PC-3 (cell line): ENCODE measurements at regions not wholly inside any gene's neighbourhood (a gene's known extent, or its start where the extent isn't known, plus 50 kb on each side); places are given as distances from the start of the nearest gene placed in this dataset.

Experiments
- ATAC-seq: fragments of 200-7000 bp; cut with Tn5 transposase; 2 replicates; pipeline ENCODE4 v1.9.1; 2020; ENCODE audit warnings: mild to moderate bottlenecking, moderate library complexity
- BruUV-seq: library from RNA; stranded (reverse); fragments of 400-500 nt; replicated peaks from 2 replicates; lab custom pipeline; 2021; lab: Mats Ljungman, UMichigan
- CTCF ChIA-PET: fragments of 300-600 bp; sonication (Branson Sonifier 250); formaldehyde crosslinking; loops from one replicate; lab custom pipeline; 2022; ENCODE audit warnings: antibody characterized with exemption; lab: Charles Lee
- POLR2A ChIA-PET: fragments of 300-600 bp; sonication (Branson Sonifier 250); formaldehyde crosslinking; loops from one replicate; lab custom pipeline; 2022; ENCODE audit warnings: antibody characterized with exemption; ENCODE audit not compliant: unreplicated experiment; lab: Charles Lee
- DNase-seq: peaks from one replicate; pipeline ENCODE4 v3.0.0-alpha.2; 2015
- H2AFZ ChIP-seq: fragments of 300-600 bp; sonication (generic); 2 replicates; pipeline ENCODE4 v1.6.0; 2016; ENCODE audit warnings: antibody characterized with exemption, low read length
- H3F3A ChIP-seq: fragments of 300-600 bp; sonication (generic); one replicate; pipeline ENCODE4 v1.6.0; 2017; ENCODE audit warnings: antibody characterized with exemption, low read length, control low read depth, mild to moderate bottlenecking; ENCODE audit not compliant: unreplicated experiment
- H3K27ac ChIP-seq: fragments of 300-600 bp; sonication (generic); 2 replicates; pipeline ENCODE4 v1.5.1; 2016; ENCODE audit warnings: mild to moderate bottlenecking, low read length
- H3K27me3 ChIP-seq: fragments of 300-600 bp; sonication (generic); 2 replicates; pipeline ENCODE4 v1.6.1; 2016; ENCODE audit warnings: low read length, mixed read lengths
- H3K36me3 ChIP-seq: fragments of 300-600 bp; sonication (generic); 2 replicates; pipeline ENCODE4 v1.6.1; 2016; ENCODE audit warnings: low read depth, mixed run types, low read length, mixed read lengths
- H3K4me1 ChIP-seq: fragments of 300-600 bp; sonication (generic); 2 replicates; pipeline ENCODE4 v1.5.1; 2016; ENCODE audit warnings: low read length; ENCODE audit not compliant: insufficient read depth
- H3K4me2 ChIP-seq: fragments of 300-600 bp; sonication (generic); 2 replicates; pipeline ENCODE4 v1.6.0; 2016; ENCODE audit warnings: low read length
- H3K4me3 ChIP-seq: fragments of 300-600 bp; sonication (generic); 2 replicates; pipeline ENCODE4 v1.5.1; 2016; ENCODE audit warnings: mild to moderate bottlenecking, low read length, mixed read lengths
- H3K79me2 ChIP-seq: fragments of 300-600 bp; sonication (generic); 2 replicates; pipeline ENCODE4 v1.6.1; 2017; ENCODE audit warnings: low read length, mixed read lengths
- H3K9ac ChIP-seq: fragments of 300-600 bp; sonication (generic); 2 replicates; pipeline ENCODE4 v1.6.0; 2016; ENCODE audit warnings: mild to moderate bottlenecking, low read length
- H3K9me2 ChIP-seq: fragments of 300-600 bp; sonication (generic); replicated peaks from 2 replicates; pipeline ENCODE4 v1.6.1; 2016; ENCODE audit warnings: mixed run types, low read length, mixed read lengths
- H3K9me3 ChIP-seq: fragments of 300-600 bp; sonication (generic); 2 replicates; pipeline ENCODE4 v1.6.1; 2016; ENCODE audit warnings: low read length, mixed read lengths
- H4K20me1 ChIP-seq: fragments of 300-600 bp; sonication (generic); 2 replicates; pipeline ENCODE4 v1.6.1; 2016; ENCODE audit warnings: low read length, mixed read lengths
- EZH2 ChIP-seq: fragments of 300-600 bp; sonication (generic); IDR thresholded peaks from one replicate; pipeline ENCODE4 v1.6.1; 2017; ENCODE audit warnings: antibody characterized with exemption, mild to moderate bottlenecking, low read length; ENCODE audit not compliant: unreplicated experiment
- EZH2phosphoT487 ChIP-seq: fragments of 300-600 bp; sonication (generic); IDR thresholded peaks from 2 replicates; pipeline ENCODE4 v1.6.1; 2018; ENCODE audit warnings: mild to moderate bottlenecking, antibody characterized with exemption, low read length, borderline replicate concordance
- intact Hi-C: fragments of 100-400 bp; cut with micrococcal nuclease; formaldehyde crosslinking; loops from 2 replicates; pipeline ENCODE4 v1.9.0; 2023
- TF ChIP-seq, protein P1 (sequence below): fragments of 300-600 bp; sonication (generic); conservative IDR thresholded peaks from 2 replicates; pipeline ENCODE4 v1.5.1; 2017; ENCODE audit warnings: antibody characterized with exemption, low read depth, mild to moderate bottlenecking, low read length

DNA sequence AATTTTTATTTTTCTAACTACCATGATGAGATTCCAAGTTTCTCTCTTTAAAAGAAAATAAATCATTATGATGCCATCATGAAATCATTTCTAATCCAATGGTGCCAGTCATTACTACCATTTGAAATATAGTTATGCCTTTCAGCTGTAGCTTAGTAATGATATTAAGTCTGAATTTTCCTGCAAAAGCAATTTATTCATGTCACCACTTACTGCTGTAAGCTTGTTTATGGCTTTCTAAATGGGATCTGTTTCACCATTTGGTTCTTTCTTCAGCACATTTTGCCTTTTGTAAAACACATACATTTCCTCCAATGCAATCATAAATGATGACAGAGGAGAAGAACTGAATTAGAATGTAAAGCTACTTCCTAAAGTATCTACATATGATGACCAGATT lies 130.5 kb downstream of the SEM1 start:
- no peak overlapping the region for H3K9ac ChIP-seq
- H3K79me2 ChIP-seq = no peaks in the 10 kb centered on the region
- H3K36me3 ChIP-seq = no peaks in the 10 kb centered on the region
- no peak overlapping the region for H3K4me2 ChIP-seq
- no peak overlapping the region for H3K4me3 ChIP-seq
- H3K4me1 ChIP-seq = no peaks in the 10 kb centered on the region
- ChIA-PET CTCF (no interaction called here), POLR2A (no interaction called here)
- no peak overlapping the region for H3K27ac ChIP-seq
- no peaks in the 10 kb centered on the region for H3K9me3 ChIP-seq
- no TSS peak for BruUV-seq
- H3K9me2 ChIP-seq = no peaks in the 10 kb centered on the region
- no peak overlapping the region for H2AFZ ChIP-seq
- no peaks in the 10 kb centered on the region for H3K27me3 ChIP-seq
- no peak for DNase-seq
- TF ChIP-seq, protein P1, sequence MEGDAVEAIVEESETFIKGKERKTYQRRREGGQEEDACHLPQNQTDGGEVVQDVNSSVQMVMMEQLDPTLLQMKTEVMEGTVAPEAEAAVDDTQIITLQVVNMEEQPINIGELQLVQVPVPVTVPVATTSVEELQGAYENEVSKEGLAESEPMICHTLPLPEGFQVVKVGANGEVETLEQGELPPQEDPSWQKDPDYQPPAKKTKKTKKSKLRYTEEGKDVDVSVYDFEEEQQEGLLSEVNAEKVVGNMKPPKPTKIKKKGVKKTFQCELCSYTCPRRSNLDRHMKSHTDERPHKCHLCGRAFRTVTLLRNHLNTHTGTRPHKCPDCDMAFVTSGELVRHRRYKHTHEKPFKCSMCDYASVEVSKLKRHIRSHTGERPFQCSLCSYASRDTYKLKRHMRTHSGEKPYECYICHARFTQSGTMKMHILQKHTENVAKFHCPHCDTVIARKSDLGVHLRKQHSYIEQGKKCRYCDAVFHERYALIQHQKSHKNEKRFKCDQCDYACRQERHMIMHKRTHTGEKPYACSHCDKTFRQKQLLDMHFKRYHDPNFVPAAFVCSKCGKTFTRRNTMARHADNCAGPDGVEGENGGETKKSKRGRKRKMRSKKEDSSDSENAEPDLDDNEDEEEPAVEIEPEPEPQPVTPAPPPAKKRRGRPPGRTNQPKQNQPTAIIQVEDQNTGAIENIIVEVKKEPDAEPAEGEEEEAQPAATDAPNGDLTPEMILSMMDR = no peak
- TF ChIP-seq EZH2 (no peak), EZH2phosphoT487 (no peak)
- no peaks in the 10 kb centered on the region for H3F3A ChIP-seq
- no peak for ATAC-seq
- no peaks in the 10 kb centered on the region for H4K20me1 ChIP-seq
- intact Hi-C loops = no loop called here

DNA sequence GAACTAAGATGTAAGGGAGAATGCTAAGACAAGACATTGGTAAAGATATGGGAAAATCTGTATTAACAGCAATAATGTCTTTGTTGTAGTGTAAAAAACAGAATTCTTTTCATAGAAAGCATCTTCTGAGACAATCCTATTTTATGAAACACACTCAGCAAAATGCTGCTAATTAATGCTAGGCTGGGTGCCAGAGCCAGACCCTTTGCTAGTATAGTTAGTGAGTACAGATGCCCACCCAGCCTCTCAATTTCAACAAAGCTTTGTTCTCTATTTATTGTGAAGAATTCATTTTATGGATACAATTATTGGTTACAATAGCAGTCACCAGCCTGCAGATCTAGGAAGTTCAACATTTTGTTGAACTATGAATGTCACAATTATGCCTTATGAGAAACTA lies 131.0 kb downstream of the SEM1 start:
- Histone ChIP-seq H3K4me1 (no peaks in the 10 kb centered on the region), H3F3A (no peaks in the 10 kb centered on the region), H3K9me3 (no peaks in the 10 kb centered on the region), H4K20me1 (no peaks in the 10 kb centered on the region), H3K4me3 (no peak overlapping the region), H2AFZ (no peak overlapping the region), H3K4me2 (no peak overlapping the region), H3K79me2 (no peaks in the 10 kb centered on the region), H3K27me3 (no peaks in the 10 kb centered on the region), H3K27ac (no peak overlapping the region), H3K36me3 (no peaks in the 10 kb centered on the region), H3K9ac (no peak overlapping the region), H3K9me2 (no peaks in the 10 kb centered on the region)
- TF ChIP-seq, protein P1 = no peak
- TF ChIP-seq EZH2phosphoT487 = no peak
- TF ChIP-seq EZH2 = no peak
- no peak for ATAC-seq
- no TSS peak for BruUV-seq
- POLR2A ChIA-PET = no interaction called here
- intact Hi-C loops = no loop called here
- DNase-seq = no peak
- CTCF ChIA-PET = no interaction called here

DNA sequence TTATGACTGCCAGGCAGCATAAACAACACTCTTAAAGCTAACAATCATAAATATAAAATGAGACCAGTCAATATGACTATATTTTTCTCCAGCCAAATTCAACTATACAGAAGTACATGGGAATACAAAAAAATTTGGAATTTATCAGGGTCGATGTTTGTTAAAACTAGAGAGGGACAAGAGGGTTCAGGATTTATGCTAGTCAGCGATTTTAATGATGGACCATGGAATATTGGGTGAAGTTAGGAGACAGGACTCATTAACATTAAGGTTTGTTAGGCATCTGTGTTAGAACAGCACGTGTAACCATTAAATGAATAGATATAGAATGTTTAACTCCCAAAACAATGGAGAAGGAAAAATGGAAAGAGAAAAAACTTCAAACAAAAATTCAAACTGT lies 146.2 kb downstream of the SEM1 start:
- no peak overlapping the region for H3K4me3 ChIP-seq
- no peak overlapping the region for H3K4me2 ChIP-seq
- H3K9me3 ChIP-seq = no peaks in the 10 kb centered on the region
- H3K79me2 ChIP-seq = no peaks in the 10 kb centered on the region
- no peak overlapping the region for H3K9ac ChIP-seq
- no peaks in the 10 kb centered on the region for H3K9me2 ChIP-seq
- H4K20me1 ChIP-seq = no peaks in the 10 kb centered on the region
- intact Hi-C loops = no loop called here
- ATAC-seq = no peak
- DNase-seq = no peak
- no peak overlapping the region for H2AFZ ChIP-seq
- H3K27me3 ChIP-seq = no peaks in the 10 kb centered on the region
- no peak overlapping the region for H3K27ac ChIP-seq
- ChIA-PET POLR2A (no interaction called here), CTCF (no interaction called here)
- H3F3A ChIP-seq = no peaks in the 10 kb centered on the region
- BruUV-seq = no TSS peak
- peaks cover 6% of the 10 kb centered on the region for H3K4me1 ChIP-seq
- H3K36me3 ChIP-seq = no peaks in the 10 kb centered on the region
- TF ChIP-seq EZH2 (no peak), EZH2phosphoT487 (no peak)
- TF ChIP-seq, protein P1 = no peak
